GM12878 (cell line): ENCODE measurements at regions not wholly inside any gene's neighbourhood (a gene's known extent, or its start where the extent isn't known, plus 50 kb on each side); places are given as distances from the start of the nearest gene placed in this dataset.

Experiments used
- ATAC-seq: fragments of 200-7000 bp; cut with Tn5 transposase; 3 replicates; pipeline ENCODE4 v1.9.1; 2020; ENCODE audit warnings: mild to moderate bottlenecking, moderate library complexity
- BruUV-seq: library from RNA; stranded (reverse); fragments of 400-500 nt; replicated peaks from 2 replicates; lab custom pipeline; 2021; lab: Mats Ljungman, UMichigan
- CTCF ChIA-PET: fragments of 300-600 bp; sonication (Branson Sonifier 250); formaldehyde crosslinking; extraction: SDS; loops from one replicate; lab custom pipeline; 2021; ENCODE audit warnings: inconsistent platforms; lab: Yijun Ruan, JAX
- POLR2A ChIA-PET: fragments of 350-600 bp; formaldehyde crosslinking; extraction: SDS; loops from one replicate; lab custom pipeline; 2021; ENCODE audit warnings: inconsistent platforms; lab: Charles Lee
- RAD21 ChIA-PET: fragments of 300-600 bp; sonication (Branson Sonifier 250); formaldehyde crosslinking; loops from one replicate; lab custom pipeline; 2023; ENCODE audit warnings: antibody characterized with exemption; ENCODE audit not compliant: unreplicated experiment; lab: Charles Lee
- SMC1A ChIA-PET: fragments of 300-600 bp; sonication (Branson Sonifier 250); formaldehyde crosslinking; loops from one replicate; lab custom pipeline; 2023; ENCODE audit not compliant: unreplicated experiment, uncharacterized antibody; lab: Charles Lee
- DNase-seq: peaks from one replicate; pipeline ENCODE4 v3.0.0-alpha.2; 2011; ENCODE audit warnings: low read depth, low spot score
- FAIRE-seq: peaks from 3 replicates; lab custom pipeline; 2011; peaks lifted over from hg19 to GRCh38; lab: Jason Lieb, UNC
- H2AFZ ChIP-seq: 2 replicates; pipeline ENCODE4 v1.6.0; 2011; ENCODE audit warnings: low read depth, low read length, control low read depth; ENCODE audit not compliant: control insufficient read depth
- H3K27ac ChIP-seq: 2 replicates; pipeline ENCODE4 v1.5.1; 2011; ENCODE audit warnings: control low read depth; ENCODE audit not compliant: control insufficient read depth, insufficient read depth
- H3K27me3 ChIP-seq, 2 experiments: replicated peaks in 1 of 2; 2 replicates each; pipeline versions ENCODE4 v1.6.0 to v1.6.1; 2011; ENCODE audit warnings: low read length in 1 of 2; ENCODE audit not compliant: control insufficient read depth in 2 of 2, insufficient read depth in 2 of 2
- H3K36me3 ChIP-seq, 2 experiments: 2 replicates each; pipeline ENCODE4 v1.5.1; 2011; ENCODE audit warnings: low read length in 1 of 2; ENCODE audit not compliant: control insufficient read depth in 2 of 2, insufficient read depth in 2 of 2
- H3K4me1 ChIP-seq: 2 replicates; pipeline ENCODE4 v1.6.1; 2011; ENCODE audit warnings: mild to moderate bottlenecking, low read length, moderate library complexity, mixed read lengths; ENCODE audit not compliant: control insufficient read depth, insufficient read depth
- H3K4me2 ChIP-seq: 2 replicates; pipeline ENCODE4 v1.6.0; 2011; ENCODE audit warnings: control low read depth; ENCODE audit not compliant: control insufficient read depth, insufficient read depth
- H3K4me3 ChIP-seq: fragments of 200-600 bp; sonication (generic); 2 replicates; pipeline ENCODE4 v1.5.1; 2016
- H3K79me2 ChIP-seq: 2 replicates; pipeline ENCODE4 v1.6.0; 2011; ENCODE audit warnings: low read length; ENCODE audit not compliant: control insufficient read depth, insufficient read depth
- H3K9ac ChIP-seq: 2 replicates; pipeline ENCODE4 v1.8.0; 2011; ENCODE audit warnings: low read length, control low read depth, mixed read lengths; ENCODE audit not compliant: control insufficient read depth, insufficient read depth
- H3K9me3 ChIP-seq: replicated peaks from 3 replicates; pipeline ENCODE4 v1.5.1; 2011; ENCODE audit warnings: mild to moderate bottlenecking, low read length; ENCODE audit not compliant: control insufficient read depth, insufficient read depth
- H4K20me1 ChIP-seq: 2 replicates; pipeline ENCODE4 v1.6.0; 2011; ENCODE audit not compliant: control insufficient read depth, insufficient read depth
- CEBPB ChIP-seq, 2 experiments: fragments of 150-350 bp in 1 of 2; IDR thresholded peaks; 2 replicates each; pipeline ENCODE4 v1.6.1; 2012 to 2014; ENCODE audit warnings: low read depth in 2 of 2, low read length in 2 of 2, borderline replicate concordance in 1 of 2, inconsistent platforms in 1 of 2
- ESRRA ChIP-seq: IDR thresholded peaks from 2 replicates; pipeline ENCODE4 v1.6.1; 2012; ENCODE audit warnings: mild to moderate bottlenecking, low read length, improper control_type of control experiment
- GABPA ChIP-seq: IDR thresholded peaks from 2 replicates; pipeline ENCODE4 v1.6.1; 2014; ENCODE audit warnings: antibody characterized with exemption, low read depth, mild to moderate bottlenecking, inconsistent platforms
- HDGF ChIP-seq: fragments of 450-650 bp; IDR thresholded peaks from 2 replicates; pipeline ENCODE4 v1.6.1; 2016; ENCODE audit warnings: antibody characterized with exemption
- LARP7 ChIP-seq: fragments of 450-650 bp; IDR thresholded peaks from 2 replicates; pipeline ENCODE4 v1.6.1; 2017; ENCODE audit warnings: mild to moderate bottlenecking
- MTA3 ChIP-seq: IDR thresholded peaks from 2 replicates; pipeline ENCODE4 v1.6.1; 2012; ENCODE audit warnings: low read length, inconsistent platforms, borderline replicate concordance
- NR2C2 ChIP-seq: IDR thresholded peaks from 2 replicates; pipeline ENCODE4 v1.6.1; 2011; ENCODE audit warnings: borderline replicate concordance, low read depth; ENCODE audit not compliant: control insufficient read depth, insufficient read length
- NRF1 ChIP-seq: conservative IDR thresholded peaks from 2 replicates; pipeline ENCODE4 v1.6.1; 2011; ENCODE audit warnings: mild to moderate bottlenecking, low read depth, low read length, improper control_type of control experiment
- PAX8 ChIP-seq: fragments of 450-650 bp; IDR thresholded peaks from 2 replicates; pipeline ENCODE4 v1.6.1; 2017; ENCODE audit warnings: mild to moderate bottlenecking, moderate library complexity
- SMAD1 ChIP-seq: fragments of 450-650 bp; IDR thresholded peaks from 2 replicates; pipeline ENCODE4 v1.6.1; 2018; ENCODE audit warnings: mild to moderate bottlenecking, low read depth; ENCODE audit not compliant: partially characterized antibody
- ZNF24 ChIP-seq: fragments of 450-650 bp; IDR thresholded peaks from 2 replicates; pipeline ENCODE4 v1.6.1; 2017; ENCODE audit warnings: antibody characterized with exemption, mild to moderate bottlenecking
- WGBS: methylation state at CpG from one replicate; pipeline ENCODE4 v1.1.6; 2016; ENCODE audit warnings: low lambda C conversion rate; ENCODE audit not compliant: insufficient replicate concordance, insufficient coverage; ENCODE audit errors: missing lambda C conversion rate; 5-methylcytosine and 5-hydroxymethylcytosine counted together
- in situ Hi-C: fragments of 300-500 bp; cut with MboI; formaldehyde crosslinking; loops from 9 replicates; pipeline ENCODE4 v1.14.3; 2018; ENCODE audit warnings: mixed read lengths
- intact Hi-C: fragments of 100-400 bp; cut with micrococcal nuclease; formaldehyde crosslinking; loops from one replicate; pipeline ENCODE4 v1.14.2; 2022; ENCODE audit not compliant: unreplicated experiment
- TF ChIP-seq, protein P1 (sequence below): IDR thresholded peaks from 2 replicates; pipeline ENCODE4 v1.6.1; 2012; ENCODE audit warnings: low read depth, low read length, improper control_type of control experiment
- TF ChIP-seq, protein P2 (sequence below): fragments of 450-650 bp; IDR thresholded peaks from 2 replicates; pipeline ENCODE4 v1.6.1; 2014; ENCODE audit warnings: mild to moderate bottlenecking

DNA sequence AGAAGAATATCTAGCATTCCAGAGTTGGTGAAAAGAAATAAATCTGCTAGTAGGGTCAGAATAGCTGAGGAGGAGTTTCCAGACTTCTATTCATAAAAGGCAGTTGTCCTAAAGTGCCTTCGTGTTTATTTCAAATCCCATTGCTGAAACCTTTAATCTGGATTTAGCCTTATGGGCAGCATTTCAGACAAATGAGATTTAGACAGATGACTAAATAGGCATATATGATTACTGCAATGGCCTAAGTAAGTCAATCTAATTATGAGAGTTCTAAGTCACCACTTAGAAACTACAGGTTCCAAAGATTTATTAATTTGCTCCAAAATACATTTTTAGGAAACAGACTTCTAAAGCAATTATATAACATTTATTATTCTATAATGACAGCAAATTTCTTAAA, 368.7 kb downstream of the LIG4 start:
- no peak overlapping the region for H3K27ac ChIP-seq
- 0% methylated on average over 1 of the region's 1 CpG for WGBS
- no peak overlapping the region for H2AFZ ChIP-seq
- SMC1A ChIA-PET: no interaction called here
- H3K36me3 ChIP-seq: no peaks in the 10 kb centered on the region
- FAIRE-seq (no peak), DNase-seq (no peak), ATAC-seq (no peak)
- H3K27me3 ChIP-seq: no peaks in the 10 kb centered on the region
- CTCF ChIA-PET: no interaction called here
- no peak for TF ChIP-seq PAX8
- no peak for TF ChIP-seq ESRRA
- H3K79me2 ChIP-seq: no peaks in the 10 kb centered on the region
- BruUV-seq: no TSS peak
- no peak overlapping the region for H3K4me2 ChIP-seq
- no peaks in the 10 kb centered on the region for H4K20me1 ChIP-seq
- H3K4me1 ChIP-seq: no peaks in the 10 kb centered on the region
- no peak overlapping the region for H3K9ac ChIP-seq
- POLR2A ChIA-PET: no interaction called here
- H3K4me3 ChIP-seq: no peak overlapping the region
- H3K9me3 ChIP-seq: no peaks in the 10 kb centered on the region
- RAD21 ChIA-PET: no interaction called here
- in situ Hi-C loops (no loop called here), intact Hi-C loops (no loop called here)

DNA sequence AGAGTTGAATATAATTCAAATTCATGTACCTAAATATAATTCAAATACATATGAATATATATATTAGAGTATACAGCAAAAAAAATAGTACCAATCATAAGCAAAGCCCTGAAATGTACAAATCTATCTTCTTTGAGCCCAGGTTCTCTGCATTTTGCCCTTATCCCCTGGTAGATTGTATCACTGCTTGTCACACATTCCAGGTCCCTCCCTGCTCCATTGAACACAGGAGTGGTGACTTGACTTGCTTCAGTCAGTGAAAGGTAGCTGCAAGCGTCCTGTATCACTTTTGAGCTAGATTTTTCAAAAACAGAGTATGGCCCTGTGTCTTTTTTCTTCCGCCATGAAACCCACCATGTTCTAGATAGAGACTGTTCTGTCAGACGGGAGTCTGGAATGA, 369.4 kb downstream of the LIG4 start:
- no peak for ATAC-seq
- Histone ChIP-seq H3K36me3 (no peaks in the 10 kb centered on the region), H3K27me3 (no peaks in the 10 kb centered on the region)
- TF ChIP-seq CEBPB (IDR thresholded peaks at IDR 0.05; ENCODE audit: borderline replicate concordance in 1 of 2, low read depth in 2 of 2, low read length in 2 of 2): no peak
- no peak for TF ChIP-seq ESRRA
- TF ChIP-seq LARP7: no peak
- TF ChIP-seq NRF1: no peak
- no peak for TF ChIP-seq ZNF24
- TF ChIP-seq MTA3: no peak
- TF ChIP-seq GABPA: no peak
- no peak for TF ChIP-seq NR2C2
- TF ChIP-seq, protein P1, sequence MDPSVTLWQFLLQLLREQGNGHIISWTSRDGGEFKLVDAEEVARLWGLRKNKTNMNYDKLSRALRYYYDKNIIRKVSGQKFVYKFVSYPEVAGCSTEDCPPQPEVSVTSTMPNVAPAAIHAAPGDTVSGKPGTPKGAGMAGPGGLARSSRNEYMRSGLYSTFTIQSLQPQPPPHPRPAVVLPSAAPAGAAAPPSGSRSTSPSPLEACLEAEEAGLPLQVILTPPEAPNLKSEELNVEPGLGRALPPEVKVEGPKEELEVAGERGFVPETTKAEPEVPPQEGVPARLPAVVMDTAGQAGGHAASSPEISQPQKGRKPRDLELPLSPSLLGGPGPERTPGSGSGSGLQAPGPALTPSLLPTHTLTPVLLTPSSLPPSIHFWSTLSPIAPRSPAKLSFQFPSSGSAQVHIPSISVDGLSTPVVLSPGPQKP: no peak
- no peak for TF ChIP-seq HDGF
- TF ChIP-seq SMAD1: no peak
- TF ChIP-seq, protein P2, sequence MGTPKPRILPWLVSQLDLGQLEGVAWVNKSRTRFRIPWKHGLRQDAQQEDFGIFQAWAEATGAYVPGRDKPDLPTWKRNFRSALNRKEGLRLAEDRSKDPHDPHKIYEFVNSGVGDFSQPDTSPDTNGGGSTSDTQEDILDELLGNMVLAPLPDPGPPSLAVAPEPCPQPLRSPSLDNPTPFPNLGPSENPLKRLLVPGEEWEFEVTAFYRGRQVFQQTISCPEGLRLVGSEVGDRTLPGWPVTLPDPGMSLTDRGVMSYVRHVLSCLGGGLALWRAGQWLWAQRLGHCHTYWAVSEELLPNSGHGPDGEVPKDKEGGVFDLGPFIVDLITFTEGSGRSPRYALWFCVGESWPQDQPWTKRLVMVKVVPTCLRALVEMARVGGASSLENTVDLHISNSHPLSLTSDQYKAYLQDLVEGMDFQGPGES: no peak
- TF ChIP-seq, all 136 proteins: peak for 0
- no peak overlapping the region for H3K4me3 ChIP-seq
- POLR2A ChIA-PET: no interaction called here
- H3K79me2 ChIP-seq: no peaks in the 10 kb centered on the region
- H4K20me1 ChIP-seq: no peaks in the 10 kb centered on the region
- RAD21 ChIA-PET: no interaction called here
- no peak overlapping the region for H3K9ac ChIP-seq
- SMC1A ChIA-PET: no interaction called here
- H3K4me2 ChIP-seq: no peak overlapping the region
- DNase-seq (no peak), FAIRE-seq (no peak)
- H3K4me1 ChIP-seq: no peaks in the 10 kb centered on the region
- in situ Hi-C loops (no loop called here), intact Hi-C loops (no loop called here)
- 35% methylated on average over 3 of the region's 3 CpGs for WGBS
- H2AFZ ChIP-seq: no peak overlapping the region
- H3K9me3 ChIP-seq: no peaks in the 10 kb centered on the region
- H3K27ac ChIP-seq: no peak overlapping the region
- no TSS peak for BruUV-seq
- CTCF ChIA-PET: no interaction called here
